ENCODE measurements at regions not wholly inside any gene's neighbourhood (a gene's known extent, or its start where the extent isn't known, plus 50 kb on each side); places are given as distances from the start of the nearest gene placed in this dataset.
A peak's percentile ranks its signal among the peaks of the same experiment; 100 is the strongest.
"Not testable (repeated sequence)": the region's sequence is repeated elsewhere in the genome, so short reads cannot be mapped to it uniquely, and the experiment has no call there.

DNA sequence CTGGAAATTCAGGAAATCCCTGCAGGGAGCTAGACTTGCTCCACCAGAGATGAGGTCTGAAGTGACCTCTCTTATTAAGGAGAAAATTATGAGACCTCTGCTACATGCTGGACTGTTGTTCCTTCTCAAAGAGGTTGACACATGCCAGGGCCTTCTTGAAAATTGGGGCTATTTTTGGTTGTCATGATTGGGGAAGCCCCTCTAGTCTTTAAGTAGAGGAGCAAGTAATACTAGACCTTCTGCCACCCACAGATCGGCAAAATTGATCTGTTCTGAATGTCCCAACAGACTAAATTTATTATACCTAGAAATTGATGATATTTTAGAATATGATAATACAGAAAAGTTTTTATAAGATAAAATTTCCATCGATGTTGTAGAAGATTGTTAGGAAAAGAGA is 160.8 kb upstream of the GRB10 start:
- Histone ChIP-seq H3K36me3 (ENCODE audit: insufficient read depth, low read length) (no peaks in the 10 kb centered on the region), H3K9me3 (ENCODE audit: control insufficient read depth, insufficient read depth, low read length) (no peaks in the 10 kb centered on the region; the same call in 1 of the 2 replicates), H3K4me1 (ENCODE audit: insufficient read depth, low read length) (no peaks in the 10 kb centered on the region), H3K9ac (ENCODE audit: low read depth, low read length) (no peak overlapping the region)

DNA sequence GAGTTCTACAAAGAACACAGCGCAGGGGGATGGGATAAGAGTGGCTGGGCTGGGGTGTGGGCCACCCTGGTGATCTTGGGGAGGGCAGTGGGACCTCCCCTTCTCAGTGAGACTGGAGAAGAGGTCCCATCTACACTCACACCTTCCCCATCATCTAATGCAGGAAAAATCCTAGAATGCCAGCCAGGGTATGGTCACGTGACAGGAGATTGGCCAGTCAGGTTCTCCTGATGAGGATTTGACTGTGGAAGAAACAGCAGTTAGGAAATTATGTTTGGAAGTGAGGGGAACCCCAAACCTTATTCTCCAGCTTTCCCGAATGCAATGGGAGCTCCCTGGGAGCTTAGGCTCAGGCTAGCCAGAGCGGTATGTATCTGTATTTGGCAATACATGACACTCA is 158.8 kb upstream of the GRB10 start:
- Histone ChIP-seq H3K9ac (ENCODE audit: low read depth, low read length) (no peak overlapping the region), H3K9me3 (ENCODE audit: control insufficient read depth, insufficient read depth, low read length) (no peaks in the 10 kb centered on the region; the same call in 1 of the 2 replicates), H3K36me3 (ENCODE audit: insufficient read depth, low read length) (no peaks in the 10 kb centered on the region), H3K4me1 (ENCODE audit: insufficient read depth, low read length) (no peaks in the 10 kb centered on the region)

DNA sequence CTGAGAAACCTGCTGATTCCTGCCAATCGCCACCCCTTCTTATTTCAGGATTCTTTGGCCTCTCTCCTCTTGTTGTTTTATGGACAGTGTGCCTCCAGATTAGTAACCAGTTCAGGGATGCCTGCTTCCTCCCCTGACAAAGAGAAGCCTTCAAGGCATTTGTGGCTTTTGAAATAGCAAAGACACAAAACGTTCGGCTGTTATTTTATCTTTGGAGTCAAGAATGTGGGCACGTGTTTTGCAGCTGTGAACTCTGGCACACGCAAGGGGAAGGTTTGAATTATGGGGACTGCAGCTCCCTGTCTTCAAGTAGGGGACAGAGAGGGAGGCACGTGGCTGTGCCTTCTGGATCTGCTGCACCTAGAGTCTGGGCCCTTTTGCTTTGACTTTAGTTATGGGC is 157.9 kb upstream of the GRB10 start:
- Histone ChIP-seq H3K36me3 (ENCODE audit: insufficient read depth, low read length) (no peaks in the 10 kb centered on the region), H3K9ac (ENCODE audit: low read depth, low read length) (no peak overlapping the region), H3K4me1 (ENCODE audit: insufficient read depth, low read length) (no peaks in the 10 kb centered on the region), H3K9me3 (ENCODE audit: control insufficient read depth, insufficient read depth, low read length) (no peaks in the 10 kb centered on the region; the same call in 1 of the 2 replicates)

DNA sequence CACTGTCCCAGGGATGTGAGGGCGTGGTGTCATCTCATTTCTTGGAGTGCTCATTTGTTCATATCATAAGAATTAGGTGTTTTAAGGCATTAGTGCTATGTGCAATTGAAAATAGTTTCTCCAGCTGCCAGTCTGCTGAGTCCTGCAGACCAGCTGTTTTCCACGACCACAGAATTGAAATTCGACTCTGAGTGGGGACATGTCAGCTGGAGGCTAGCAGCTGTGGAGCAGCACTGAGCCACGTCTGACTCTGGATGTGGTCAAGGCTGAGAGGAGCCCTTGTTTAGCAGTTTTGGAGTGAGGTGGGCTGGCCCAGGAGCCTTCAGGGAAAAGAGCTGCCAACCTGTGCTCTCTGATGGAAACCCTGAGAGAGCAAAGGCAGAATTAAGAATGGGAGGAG is 156.3 kb upstream of the GRB10 start:
- Histone ChIP-seq H3K36me3 (ENCODE audit: insufficient read depth, low read length) (no peaks in the 10 kb centered on the region), H3K9me3 (ENCODE audit: control insufficient read depth, insufficient read depth, low read length) (no peaks in the 10 kb centered on the region; the same call in 1 of the 2 replicates), H3K4me1 (ENCODE audit: insufficient read depth, low read length) (no peaks in the 10 kb centered on the region), H3K9ac (ENCODE audit: low read depth, low read length) (no peak overlapping the region)

DNA sequence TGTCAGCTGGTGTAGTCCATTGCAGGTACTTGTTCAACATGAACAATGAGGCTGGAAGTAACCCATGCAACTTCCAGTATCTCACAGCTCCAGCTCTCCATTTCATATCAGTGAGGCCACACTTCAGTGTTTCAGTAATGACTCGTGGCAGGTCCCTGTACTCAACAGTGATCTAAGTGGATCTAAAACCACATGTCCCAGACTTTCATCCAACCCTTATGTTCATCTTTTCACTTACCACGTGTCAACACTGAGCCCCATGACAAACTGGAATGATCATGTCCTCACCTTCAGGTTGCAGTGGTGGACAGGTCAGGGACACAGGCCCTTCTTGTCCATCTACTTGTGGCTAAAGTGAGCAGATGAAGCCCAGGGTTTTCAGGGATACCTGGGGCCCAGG is 155.0 kb upstream of the GRB10 start:
- H3K9ac ChIP-seq (ENCODE audit: low read depth, low read length), result no peak overlapping the region
- H3K4me1 ChIP-seq (ENCODE audit: insufficient read depth, low read length), result no peaks in the 10 kb centered on the region
- H3K9me3 ChIP-seq (ENCODE audit: control insufficient read depth, insufficient read depth, low read length), result no peaks in the 10 kb centered on the region; the same call in 1 of the 2 replicates
- H3K36me3 ChIP-seq (ENCODE audit: insufficient read depth, low read length), result no peaks in the 10 kb centered on the region

DNA sequence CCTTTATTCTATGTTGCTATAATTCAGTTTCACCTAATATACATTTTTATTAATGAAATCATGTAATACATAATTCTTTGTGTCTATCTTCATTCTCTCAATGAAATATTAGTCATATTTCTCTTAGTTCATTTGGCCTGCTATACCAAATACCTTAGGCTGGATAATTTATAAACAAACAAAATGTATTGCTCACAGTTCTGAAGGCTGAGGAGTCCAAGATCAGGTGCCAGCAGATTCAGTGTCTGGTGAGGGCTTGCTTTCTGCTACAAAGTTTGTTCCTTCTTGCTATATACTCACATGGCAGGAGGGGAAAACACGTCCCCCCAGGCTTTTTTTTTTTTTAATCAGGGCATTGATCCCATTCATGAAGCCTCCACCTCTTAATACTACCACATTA is 143.4 kb upstream of the GRB10 start:
- Histone ChIP-seq H3K9ac (ENCODE audit: low read depth, low read length) (no peak overlapping the region), H3K9me3 (ENCODE audit: control insufficient read depth, insufficient read depth, low read length) (no peaks in the 10 kb centered on the region), H3K36me3 (ENCODE audit: insufficient read depth, low read length) (no peaks in the 10 kb centered on the region), H3K4me1 (ENCODE audit: insufficient read depth, low read length) (no peaks in the 10 kb centered on the region)

DNA sequence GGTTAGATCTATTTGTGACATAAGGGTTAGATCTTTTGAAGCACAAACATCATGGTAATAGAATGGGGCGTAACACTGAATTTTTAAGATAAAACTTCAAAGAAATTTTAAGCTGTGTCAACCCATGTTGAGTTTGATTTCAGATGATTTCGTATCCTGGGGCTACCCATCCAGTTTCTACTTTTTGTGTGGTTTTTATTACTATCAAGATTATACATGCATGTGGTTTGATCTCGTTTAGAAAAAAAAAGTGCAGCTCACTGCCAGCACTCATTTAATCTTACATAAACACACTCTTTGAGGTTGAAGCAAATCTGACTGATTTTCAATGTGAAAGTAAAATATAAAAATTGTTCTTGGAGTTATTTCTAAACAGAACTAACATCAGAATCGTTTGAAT is 140.8 kb upstream of the GRB10 start:
- Histone ChIP-seq H3K9ac (ENCODE audit: low read depth, low read length) (no peak overlapping the region), H3K4me1 (ENCODE audit: insufficient read depth, low read length) (no peaks in the 10 kb centered on the region), H3K9me3 (ENCODE audit: control insufficient read depth, insufficient read depth, low read length) (no peaks in the 10 kb centered on the region), H3K36me3 (ENCODE audit: insufficient read depth, low read length) (no peaks in the 10 kb centered on the region)

DNA sequence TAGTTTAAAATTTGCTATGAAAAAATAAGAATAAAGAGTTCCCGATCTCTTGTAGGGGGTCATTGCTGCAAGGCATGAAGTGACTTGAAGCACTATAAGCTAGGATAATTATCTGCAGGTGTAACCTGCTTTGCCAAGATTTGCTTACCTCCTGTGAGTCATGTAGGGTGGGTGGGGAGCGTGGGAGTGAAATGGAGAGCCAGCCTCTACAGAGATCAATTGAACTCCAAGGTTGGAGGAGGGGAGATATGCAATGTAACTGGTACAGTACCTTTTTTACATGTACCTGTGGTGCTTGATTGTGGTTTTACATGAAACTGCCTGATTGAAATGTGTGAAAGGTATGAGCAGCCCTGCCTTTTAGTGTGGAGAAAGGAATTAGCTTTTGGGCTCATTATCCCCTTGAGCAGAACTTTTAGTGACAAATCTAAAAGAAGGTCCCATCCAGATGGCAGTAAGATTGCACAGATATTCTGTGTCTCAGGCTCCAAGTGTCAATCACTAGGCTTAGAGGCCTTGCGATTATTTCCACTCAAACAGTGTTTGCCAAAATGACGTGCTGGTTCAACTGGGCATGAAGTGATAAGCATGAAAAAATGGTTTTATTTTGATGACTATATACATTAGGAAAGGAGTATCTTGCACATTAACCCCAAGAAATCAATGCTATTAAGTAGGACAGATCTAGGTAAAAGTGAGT is 138.6 kb upstream of the GRB10 start:
- Histone ChIP-seq H3K36me3 (ENCODE audit: insufficient read depth, low read length) (no peaks in the 10 kb centered on the region), H3K4me1 (ENCODE audit: insufficient read depth, low read length) (no peaks in the 10 kb centered on the region), H3K9me3 (ENCODE audit: control insufficient read depth, insufficient read depth, low read length) (no peaks in the 10 kb centered on the region), H3K9ac (ENCODE audit: low read depth, low read length) (no peak overlapping the region)

DNA sequence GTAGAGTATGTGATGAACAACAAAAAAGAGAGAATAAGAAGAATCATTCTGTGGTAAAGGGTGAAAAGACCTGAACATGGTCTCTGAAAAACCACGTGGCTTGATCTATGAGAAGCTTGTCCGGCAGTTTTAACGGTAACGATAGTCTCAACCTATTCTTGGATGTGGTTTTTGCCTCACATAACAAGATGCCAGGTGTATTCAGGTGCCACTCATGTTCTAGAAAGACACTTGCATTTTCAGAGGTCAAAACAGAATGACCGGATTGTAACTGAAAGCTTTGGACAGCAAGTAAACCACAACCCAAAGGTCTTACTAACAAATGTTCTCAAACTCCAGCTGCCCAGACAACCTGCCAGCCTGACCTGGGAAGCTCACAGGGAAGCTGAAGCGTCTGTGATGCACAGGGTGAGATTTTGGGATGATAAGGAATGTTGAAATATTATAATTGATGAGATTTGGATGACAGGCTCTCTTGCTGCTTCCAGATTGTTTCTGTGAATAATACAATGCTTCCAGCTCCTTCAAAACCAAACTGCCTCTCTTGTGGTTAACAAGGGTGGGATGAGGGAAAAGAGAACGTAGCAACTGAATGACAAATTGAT is 137.4 kb upstream of the GRB10 start:
- no peaks in the 10 kb centered on the region for H3K36me3 ChIP-seq (ENCODE audit: insufficient read depth, low read length)
- H3K9ac ChIP-seq (ENCODE audit: low read depth, low read length), result no peak overlapping the region
- no peaks in the 10 kb centered on the region for H3K9me3 ChIP-seq (ENCODE audit: control insufficient read depth, insufficient read depth, low read length)
- H3K4me1 ChIP-seq (ENCODE audit: insufficient read depth, low read length), result no peaks in the 10 kb centered on the region

DNA sequence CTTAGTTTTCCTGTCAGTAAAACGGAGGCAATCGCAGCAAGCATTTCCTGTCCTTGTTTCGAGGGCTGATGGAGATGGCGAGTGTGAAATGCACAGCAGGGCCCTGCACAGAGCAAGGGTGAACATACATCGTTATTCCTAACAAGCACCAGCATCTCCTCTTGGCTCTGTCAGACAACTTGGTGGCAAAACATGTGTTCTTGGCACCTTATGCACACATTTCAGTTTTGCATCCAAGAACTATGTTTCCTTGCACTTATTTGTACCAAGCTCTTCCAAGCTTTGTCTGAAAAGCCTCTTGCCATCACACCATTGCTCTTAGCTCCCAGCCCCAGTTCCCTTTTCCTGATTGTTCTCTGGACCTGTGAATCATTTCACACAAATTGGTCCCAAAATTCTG is 132.9 kb upstream of the GRB10 start:
- H3K9ac ChIP-seq (ENCODE audit: low read depth, low read length), result no peak overlapping the region
- H3K9me3 ChIP-seq (ENCODE audit: control insufficient read depth, insufficient read depth, low read length), result 0 out of 2 replicates have a peak, but pooled peaks cover 3% of the 10 kb centered on the region
- no peaks in the 10 kb centered on the region for H3K4me1 ChIP-seq (ENCODE audit: insufficient read depth, low read length)
- no peaks in the 10 kb centered on the region for H3K36me3 ChIP-seq (ENCODE audit: insufficient read depth, low read length)

DNA sequence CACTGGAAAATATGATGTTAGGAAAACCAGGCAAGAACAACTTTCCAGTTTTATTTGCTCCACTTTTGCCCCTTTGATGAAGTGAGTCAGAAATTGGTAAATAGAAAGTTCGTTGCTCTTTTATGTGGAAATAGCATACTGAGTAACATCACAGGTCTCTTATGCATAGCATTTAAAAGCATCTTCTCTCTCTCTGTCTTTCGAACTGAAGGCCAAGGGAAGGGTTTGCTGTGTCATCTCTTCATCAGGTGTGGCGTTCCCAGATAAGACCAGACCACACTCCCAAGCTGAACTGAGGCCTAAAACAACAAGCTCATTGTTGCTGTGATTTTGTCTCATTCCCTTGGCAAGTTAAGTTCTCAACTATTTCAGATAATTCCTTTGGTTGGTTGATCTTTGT is 131.8 kb upstream of the GRB10 start:
- H3K36me3 ChIP-seq (ENCODE audit: insufficient read depth, low read length), result no peaks in the 10 kb centered on the region
- no peak overlapping the region for H3K9ac ChIP-seq (ENCODE audit: low read depth, low read length)
- H3K9me3 ChIP-seq (ENCODE audit: control insufficient read depth, insufficient read depth, low read length), result 0 out of 2 replicates have a peak, but pooled peaks cover 3% of the 10 kb centered on the region
- H3K4me1 ChIP-seq (ENCODE audit: insufficient read depth, low read length), result no peaks in the 10 kb centered on the region

DNA sequence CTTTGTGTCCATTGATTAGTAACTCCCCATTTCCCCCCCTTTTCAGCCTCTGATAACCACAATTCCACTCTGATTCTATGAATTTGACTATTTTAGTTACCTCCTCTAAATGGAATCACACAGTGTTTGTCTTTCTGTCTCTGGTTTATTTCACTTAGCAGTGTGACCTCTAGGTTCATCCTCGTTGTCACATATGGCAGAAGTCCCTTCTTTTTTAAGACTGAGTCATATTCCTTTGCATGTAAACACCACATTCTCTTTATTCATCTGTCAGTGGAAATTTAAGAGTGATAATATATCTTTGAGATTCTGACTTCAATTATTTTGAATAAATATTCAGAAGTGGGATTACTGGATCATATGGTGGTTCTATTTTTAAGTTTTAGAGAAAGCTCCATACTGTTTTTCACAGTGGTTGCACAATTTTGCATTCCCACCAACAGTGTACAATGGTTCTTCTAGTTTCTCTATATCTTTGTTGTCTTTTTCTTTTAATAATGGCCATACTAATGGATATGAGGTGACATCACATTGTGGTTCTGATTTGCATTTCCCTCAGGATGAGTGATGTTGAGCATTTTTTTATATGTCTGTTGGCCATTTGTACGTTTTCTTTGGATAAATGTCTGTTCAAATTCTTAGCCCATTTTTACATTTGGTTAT is 126.1 kb upstream of the GRB10 start:
- H3K9me3 ChIP-seq (ENCODE audit: control insufficient read depth, insufficient read depth, low read length), result peaks cover 3% of the 10 kb centered on the region; the same call in 1 of the 2 replicates
- no peaks in the 10 kb centered on the region for H3K36me3 ChIP-seq (ENCODE audit: insufficient read depth, low read length)
- H3K4me1 ChIP-seq (ENCODE audit: insufficient read depth, low read length), result no peaks in the 10 kb centered on the region
- no peak overlapping the region for H3K9ac ChIP-seq (ENCODE audit: low read depth, low read length)

DNA sequence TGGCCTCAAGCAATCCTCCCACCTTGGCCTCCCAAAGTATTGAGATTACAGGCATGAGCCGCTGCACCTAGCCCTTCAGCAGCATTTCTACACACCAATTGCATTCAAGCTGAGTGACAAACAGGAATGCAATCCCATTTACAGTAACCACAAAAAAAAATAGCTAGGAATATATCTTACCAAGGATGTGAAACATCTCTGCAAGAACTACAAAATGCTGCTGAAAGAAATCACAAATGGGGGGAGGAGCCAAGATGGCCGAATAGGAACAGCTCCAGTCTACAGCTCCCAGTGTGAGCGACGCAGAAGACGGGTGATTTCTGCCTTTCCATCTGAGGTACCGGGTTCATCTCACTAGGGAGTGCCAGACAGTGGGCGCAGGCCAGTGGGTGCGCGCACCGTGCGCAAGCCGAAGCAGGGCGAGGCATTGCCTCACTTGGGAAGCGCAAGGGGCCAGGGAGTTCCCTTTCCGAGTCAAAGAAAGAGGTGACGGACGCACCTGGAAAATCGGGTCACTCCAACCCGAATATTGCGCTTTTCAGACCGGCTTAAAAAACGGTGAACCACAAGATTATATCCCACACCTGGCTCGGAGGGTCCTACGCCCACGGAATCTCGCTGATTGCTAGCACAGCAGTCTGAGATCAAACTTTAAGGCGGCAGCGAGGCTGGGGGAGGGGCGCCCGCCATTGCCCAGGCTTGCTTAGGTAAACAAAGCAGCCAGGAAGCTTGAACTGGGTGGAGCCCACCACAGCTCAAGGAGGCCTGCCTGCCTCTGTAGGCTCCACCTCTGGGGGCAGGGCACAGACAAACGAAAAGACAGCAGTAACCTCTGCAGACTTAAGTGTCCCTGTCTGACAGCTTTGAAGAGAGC is 116.1 kb upstream of the GRB10 start:
- not testable (repeated sequence) for H3K4me1 ChIP-seq (ENCODE audit: insufficient read depth, low read length); H3K9me3 ChIP-seq (ENCODE audit: control insufficient read depth, insufficient read depth, low read length); H3K36me3 ChIP-seq (ENCODE audit: insufficient read depth, low read length)
- peak overlapping the region; percentile 33; the same call in 1 of the 2 replicates for H3K9ac ChIP-seq (ENCODE audit: low read depth, low read length)

DNA sequence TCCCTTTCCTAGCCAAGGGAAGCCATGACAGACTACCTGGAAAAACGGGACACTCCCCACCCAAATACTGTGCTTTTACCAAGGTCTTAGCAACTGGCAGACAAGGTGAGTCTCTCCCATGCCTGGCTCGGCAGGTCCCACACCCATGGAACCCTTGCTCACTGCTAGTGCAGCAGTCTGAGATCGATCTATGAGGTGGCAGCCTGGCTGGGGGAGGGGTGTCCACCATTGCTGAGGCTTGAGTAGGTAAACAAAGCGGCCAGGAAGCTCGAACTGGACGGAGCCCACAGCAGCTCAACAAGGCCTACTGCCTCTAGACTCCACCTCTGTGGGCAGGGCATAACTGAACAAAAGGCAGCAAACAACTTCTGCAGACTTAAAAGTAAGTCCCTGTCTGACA is 104.4 kb upstream of the GRB10 start:
- not testable (repeated sequence) for H3K9ac ChIP-seq (ENCODE audit: low read depth, low read length); H3K4me1 ChIP-seq (ENCODE audit: insufficient read depth, low read length); H3K9me3 ChIP-seq (ENCODE audit: control insufficient read depth, insufficient read depth, low read length); H3K36me3 ChIP-seq (ENCODE audit: insufficient read depth, low read length)
